Neutrophil (primary cell): ENCODE measurements at regions not wholly inside any gene's neighbourhood (a gene's known extent, or its start where the extent isn't known, plus 50 kb on each side); places are given as distances from the start of the nearest gene placed in this dataset.

ENCODE experiments used
- H3K27ac ChIP-seq: fragments of 200-600 bp; sonication (generic); 2 replicates; pipeline ENCODE4 v1.5.1; 2016; ENCODE audit warnings: mild to moderate bottlenecking, moderate library complexity
- H3K27me3 ChIP-seq: fragments of 200-600 bp; sonication (generic); 2 replicates; pipeline ENCODE4 v1.6.0; 2016; ENCODE audit warnings: mild to moderate bottlenecking
- H3K36me3 ChIP-seq: fragments of 200-600 bp; sonication (generic); 2 replicates; pipeline ENCODE4 v1.5.1; 2017
- H3K4me1 ChIP-seq, 2 experiments: fragments of 200-600 bp in 1 of 2; sonication (generic) in 1 of 2; 1 replicate in 1 of 2; 2 replicates in 1 of 2; pipeline versions ENCODE4 v1.5.1 to v1.6.1; 2013 to 2016; ENCODE audit warnings: low read depth in 1 of 2, low read length in 1 of 2, mild to moderate bottlenecking in 1 of 2, moderate library complexity in 1 of 2; ENCODE audit not compliant: control insufficient read depth in 1 of 2, insufficient read depth in 1 of 2
- H3K4me3 ChIP-seq, 2 experiments: fragments of 200-600 bp in 1 of 2; sonication (generic) in 1 of 2; 1 replicate in 1 of 2; 2 replicates in 1 of 2; pipeline ENCODE4 v1.5.1; 2013 to 2016; ENCODE audit warnings: low read depth in 1 of 2, low read length in 1 of 2, mild to moderate bottlenecking in 1 of 2, moderate library complexity in 1 of 2
- H3K9me3 ChIP-seq: fragments of 200-600 bp; sonication (generic); 2 replicates; pipeline ENCODE4 v1.5.1; 2016
- TF ChIP-seq, protein P1 (sequence below): fragments of 200-600 bp; sonication (generic); IDR thresholded peaks from 2 replicates; pipeline ENCODE4 v1.5.1; 2016; ENCODE audit warnings: antibody characterized with exemption

DNA sequence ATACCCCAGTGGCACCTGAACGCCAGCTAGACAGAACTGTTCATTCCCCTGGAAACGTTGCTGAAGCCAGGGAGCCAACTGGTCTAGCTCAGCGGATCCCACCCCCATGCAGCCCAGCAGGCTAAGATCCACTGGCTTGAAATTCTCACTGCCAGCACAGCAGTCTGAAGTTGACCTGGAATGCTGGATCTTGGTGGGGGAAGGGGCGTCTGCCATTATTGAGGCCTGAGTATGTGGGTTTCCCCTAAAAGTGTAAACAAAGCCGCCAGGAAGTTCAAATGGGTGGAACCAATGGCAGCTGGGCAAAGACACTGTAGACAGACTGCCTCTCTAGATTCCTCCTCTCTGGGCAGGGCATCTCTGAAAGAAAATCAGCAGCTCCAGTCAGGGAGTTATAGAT is 213.0 kb downstream of the NKX6-1 start:
- TF ChIP-seq, protein P1, sequence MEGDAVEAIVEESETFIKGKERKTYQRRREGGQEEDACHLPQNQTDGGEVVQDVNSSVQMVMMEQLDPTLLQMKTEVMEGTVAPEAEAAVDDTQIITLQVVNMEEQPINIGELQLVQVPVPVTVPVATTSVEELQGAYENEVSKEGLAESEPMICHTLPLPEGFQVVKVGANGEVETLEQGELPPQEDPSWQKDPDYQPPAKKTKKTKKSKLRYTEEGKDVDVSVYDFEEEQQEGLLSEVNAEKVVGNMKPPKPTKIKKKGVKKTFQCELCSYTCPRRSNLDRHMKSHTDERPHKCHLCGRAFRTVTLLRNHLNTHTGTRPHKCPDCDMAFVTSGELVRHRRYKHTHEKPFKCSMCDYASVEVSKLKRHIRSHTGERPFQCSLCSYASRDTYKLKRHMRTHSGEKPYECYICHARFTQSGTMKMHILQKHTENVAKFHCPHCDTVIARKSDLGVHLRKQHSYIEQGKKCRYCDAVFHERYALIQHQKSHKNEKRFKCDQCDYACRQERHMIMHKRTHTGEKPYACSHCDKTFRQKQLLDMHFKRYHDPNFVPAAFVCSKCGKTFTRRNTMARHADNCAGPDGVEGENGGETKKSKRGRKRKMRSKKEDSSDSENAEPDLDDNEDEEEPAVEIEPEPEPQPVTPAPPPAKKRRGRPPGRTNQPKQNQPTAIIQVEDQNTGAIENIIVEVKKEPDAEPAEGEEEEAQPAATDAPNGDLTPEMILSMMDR, result no peak
- H3K27me3 ChIP-seq, result no peaks in the 10 kb centered on the region

DNA sequence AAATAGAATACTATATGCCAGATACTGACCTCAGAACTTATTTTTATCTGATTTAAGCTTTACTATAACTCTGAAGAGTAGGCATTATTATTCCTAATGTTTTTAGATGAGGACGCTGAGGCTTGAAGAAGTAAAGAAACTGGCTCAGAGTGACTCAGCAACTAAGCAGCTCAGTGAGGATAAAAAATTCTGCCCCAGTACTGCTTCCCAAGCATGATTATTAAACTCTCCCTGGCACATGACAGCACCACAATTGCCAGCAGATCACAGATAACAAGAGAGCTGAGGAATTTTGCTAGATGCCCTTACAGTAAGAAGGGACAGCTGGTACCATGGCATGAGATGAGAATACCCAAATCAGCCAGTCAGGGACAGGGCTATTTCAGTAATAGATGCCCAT is 219.4 kb downstream of the NKX6-1 start:
- Histone ChIP-seq H3K4me3 (no peak overlapping the region), H3K9me3 (no peaks in the 10 kb centered on the region), H3K27ac (no peak overlapping the region), H3K36me3 (no peaks in the 10 kb centered on the region), H3K4me1 (no peaks in the 10 kb centered on the region), H3K27me3 (no peaks in the 10 kb centered on the region)
- TF ChIP-seq, protein P1, result no peak

More for the DNA sequence above, 213.0 kb downstream of the NKX6-1 start:
- no peaks in the 10 kb centered on the region for H3K4me1 ChIP-seq
- no peak overlapping the region for H3K4me3 ChIP-seq
- no peaks in the 10 kb centered on the region for H3K9me3 ChIP-seq
- H3K27ac ChIP-seq, result no peak overlapping the region
- no peaks in the 10 kb centered on the region for H3K36me3 ChIP-seq

DNA sequence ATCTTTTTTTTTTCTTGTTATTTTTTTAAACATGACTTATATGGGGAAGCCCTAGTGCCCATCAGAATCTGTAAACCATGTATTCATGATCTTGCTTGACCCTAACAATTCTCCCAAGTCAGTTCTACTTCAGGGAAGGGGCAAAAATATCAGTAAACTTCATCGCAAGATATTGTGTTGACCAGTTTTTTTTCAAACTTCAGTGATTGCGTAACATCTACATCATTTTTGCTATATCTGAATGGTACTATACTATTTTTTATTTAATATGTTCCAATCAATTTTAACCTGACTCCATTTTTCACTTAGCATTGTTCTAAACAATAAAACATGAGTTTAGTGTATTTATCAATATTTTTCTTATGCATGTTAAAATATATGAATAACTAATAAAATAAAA is 221.2 kb downstream of the NKX6-1 start:
- Histone ChIP-seq H3K36me3 (no peaks in the 10 kb centered on the region), H3K4me3 (no peak overlapping the region), H3K27me3 (no peaks in the 10 kb centered on the region), H3K9me3 (no peaks in the 10 kb centered on the region), H3K4me1 (no peaks in the 10 kb centered on the region), H3K27ac (no peak overlapping the region)
- TF ChIP-seq, protein P1, result no peak

DNA sequence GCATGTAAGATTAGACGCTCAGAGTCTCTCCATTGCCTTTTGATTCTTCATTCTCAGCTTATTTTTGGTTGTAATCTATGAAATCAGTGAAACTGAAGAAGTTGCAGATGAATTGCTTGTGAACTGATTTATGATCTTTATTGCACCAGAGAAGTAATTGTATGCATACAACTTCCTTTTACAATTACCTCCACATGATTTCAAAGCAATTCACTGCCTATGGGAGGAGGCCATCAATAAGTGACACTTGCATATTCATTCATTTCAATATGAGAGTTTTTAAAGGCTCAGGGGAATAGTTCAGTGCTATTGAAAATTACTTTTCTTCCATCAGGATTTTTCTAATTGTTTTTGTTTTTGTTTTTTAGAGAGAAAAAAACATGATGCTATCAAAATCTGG is 222.3 kb downstream of the NKX6-1 start:
- H3K9me3 ChIP-seq, result no peaks in the 10 kb centered on the region
- TF ChIP-seq, protein P1, result no peak

DNA sequence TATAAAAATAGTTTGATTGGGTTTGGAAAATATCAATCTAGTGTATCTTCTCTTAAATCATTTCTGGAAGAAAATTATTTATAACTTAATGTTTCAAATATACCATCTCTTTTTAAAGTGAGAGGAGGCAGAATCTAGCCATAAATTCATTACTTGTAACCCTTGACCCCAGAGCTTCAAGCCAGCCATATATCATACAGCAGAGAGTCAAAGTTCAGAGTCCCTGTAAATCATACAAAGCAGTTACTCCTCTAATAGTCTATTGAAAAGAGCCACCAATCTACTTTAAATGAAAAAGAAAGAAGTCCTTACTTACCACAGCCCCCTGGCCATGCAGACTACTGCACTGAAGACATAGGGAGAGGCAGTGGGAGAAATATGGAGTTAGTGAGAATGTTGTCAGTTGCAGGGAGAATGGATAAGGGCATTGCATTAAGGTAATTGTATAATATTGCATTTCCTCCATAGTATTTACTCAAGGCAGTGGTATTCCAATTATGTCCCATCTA is 229.5 kb downstream of the NKX6-1 start:
- TF ChIP-seq, protein P1, result no peak
- Histone ChIP-seq H3K27ac (no peak overlapping the region), H3K27me3 (no peaks in the 10 kb centered on the region), H3K36me3 (no peaks in the 10 kb centered on the region), H3K4me1 (no peaks in the 10 kb centered on the region), H3K4me3 (no peak overlapping the region), H3K9me3 (no peaks in the 10 kb centered on the region)

More for the DNA sequence above, 222.3 kb downstream of the NKX6-1 start:
- Histone ChIP-seq H3K36me3 (no peaks in the 10 kb centered on the region), H3K4me1 (no peaks in the 10 kb centered on the region), H3K4me3 (no peak overlapping the region), H3K27me3 (no peaks in the 10 kb centered on the region), H3K27ac (no peak overlapping the region)

DNA sequence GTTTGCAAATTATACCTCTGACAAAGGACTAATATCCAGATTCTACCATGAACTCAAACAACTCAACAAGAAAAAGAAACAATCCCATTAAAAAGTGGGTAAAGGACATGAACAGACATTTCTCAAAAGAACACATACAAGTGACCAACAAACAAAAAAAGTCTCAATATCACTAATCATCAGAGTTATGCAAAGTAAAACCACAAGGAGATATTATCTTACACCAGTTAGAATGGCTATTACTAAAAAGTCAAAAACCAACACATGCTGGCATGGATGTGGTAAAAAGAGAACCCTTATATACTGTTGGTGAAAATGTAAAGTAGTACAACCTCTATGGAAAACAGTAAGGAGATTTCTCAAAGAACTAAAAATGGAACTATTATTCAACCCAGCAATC is 234.4 kb downstream of the NKX6-1 start:
- no peaks in the 10 kb centered on the region for H3K4me1 ChIP-seq
- H3K27ac ChIP-seq, result no peak overlapping the region
- no peaks in the 10 kb centered on the region for H3K9me3 ChIP-seq
- H3K27me3 ChIP-seq, result no peaks in the 10 kb centered on the region
- TF ChIP-seq, protein P1, result no peak
- no peaks in the 10 kb centered on the region for H3K36me3 ChIP-seq
- no peak overlapping the region for H3K4me3 ChIP-seq
